PFSK-1 (cell line): ENCODE measurements at regions not wholly inside any gene's neighbourhood (a gene's known extent, or its start where the extent isn't known, plus 50 kb on each side); places are given as distances from the start of the nearest gene placed in this dataset.

Experiments used
- FOXP2 ChIP-seq: optimal IDR thresholded peaks from 2 replicates; pipeline ENCODE3; 2011; ENCODE audit warnings: borderline replicate concordance, control low read depth, inconsistent platforms; ENCODE audit not compliant: insufficient read depth; ENCODE audit errors: extremely low read length, extremely low read depth
- POLR2AphosphoS5 ChIP-seq: IDR thresholded peaks from 2 replicates; pipeline ENCODE4 v1.6.1; 2012; ENCODE audit warnings: low read depth, mild to moderate bottlenecking, control low read depth, low read length, moderate library complexity
- REST ChIP-seq, 2 experiments: IDR thresholded peaks; 2 replicates each; pipeline versions ENCODE4 v1.6.1 to v1.8.0; 2011 to 2012; ENCODE audit warnings: low read depth in 2 of 2, low read length in 2 of 2, control low read depth in 1 of 2, inconsistent platforms in 1 of 2, mild to moderate bottlenecking in 1 of 2, moderate library complexity in 1 of 2; ENCODE audit not compliant: insufficient read depth in 1 of 2
- SIN3A ChIP-seq: IDR thresholded peaks from 2 replicates; pipeline ENCODE4 v1.6.1; 2012; ENCODE audit warnings: mild to moderate bottlenecking, low read length, moderate library complexity, borderline replicate concordance; ENCODE audit not compliant: insufficient read depth
- TAF1 ChIP-seq: IDR thresholded peaks from 2 replicates; pipeline ENCODE4 v1.6.1; 2012; ENCODE audit warnings: low read length, control low read depth, borderline replicate concordance; ENCODE audit not compliant: insufficient read depth

- no peak for TF ChIP-seq SIN3A
- no peak for TF ChIP-seq TAF1
- no peak for TF ChIP-seq POLR2AphosphoS5
- no peak for TF ChIP-seq REST (IDR thresholded peaks at IDR 0.05; ENCODE audit: insufficient read depth in 1 of 2, low read depth in 2 of 2, low read length in 2 of 2)
- no peak for TF ChIP-seq FOXP2
Observed at GRCh38 chr1:170309389-170310013, 163.7 kb downstream of the NTMT2 start.

- TF ChIP-seq FOXP2 (no peak), TAF1 (no peak), POLR2AphosphoS5 (no peak), REST (IDR thresholded peaks at IDR 0.05; ENCODE audit: insufficient read depth in 1 of 2, low read depth in 2 of 2, low read length in 2 of 2) (no peak), SIN3A (no peak)
Observed at GRCh38 chr1:170310014-170310405, 164.3 kb downstream of the NTMT2 start.

- TF ChIP-seq TAF1 (no peak), REST (IDR thresholded peaks at IDR 0.05; ENCODE audit: insufficient read depth in 1 of 2, low read depth in 2 of 2, low read length in 2 of 2) (no peak), POLR2AphosphoS5 (no peak), SIN3A (no peak), FOXP2 (no peak)
Observed at GRCh38 chr1:170310951-170311350, 165.2 kb downstream of the NTMT2 start.

- no peak for TF ChIP-seq POLR2AphosphoS5
- no peak for TF ChIP-seq FOXP2
- no peak for TF ChIP-seq SIN3A
- no peak for TF ChIP-seq REST (IDR thresholded peaks at IDR 0.05; ENCODE audit: insufficient read depth in 1 of 2, low read depth in 2 of 2, low read length in 2 of 2)
- no peak for TF ChIP-seq TAF1
Observed at GRCh38 chr1:170313306-170313705, 167.5 kb downstream of the NTMT2 start.
